Activated CD4-positive, alpha-beta T cell treated with anti-CD3 and anti-CD28 coated beads for 24 hours (primary cell): ENCODE measurements at regions not wholly inside any gene's neighbourhood (a gene's known extent, or its start where the extent isn't known, plus 50 kb on each side); places are given as distances from the start of the nearest gene placed in this dataset.
"Not testable (repeated sequence)": the region's sequence is repeated elsewhere in the genome, so short reads cannot be mapped to it uniquely, and the experiment has no call there.

Source experiments
- DNase-seq, 2 donors: peaks; one replicate each; pipeline ENCODE4 v3.0.0-alpha.2; 2020; ENCODE audit warnings: low read depth in 2 of 2

DNA sequence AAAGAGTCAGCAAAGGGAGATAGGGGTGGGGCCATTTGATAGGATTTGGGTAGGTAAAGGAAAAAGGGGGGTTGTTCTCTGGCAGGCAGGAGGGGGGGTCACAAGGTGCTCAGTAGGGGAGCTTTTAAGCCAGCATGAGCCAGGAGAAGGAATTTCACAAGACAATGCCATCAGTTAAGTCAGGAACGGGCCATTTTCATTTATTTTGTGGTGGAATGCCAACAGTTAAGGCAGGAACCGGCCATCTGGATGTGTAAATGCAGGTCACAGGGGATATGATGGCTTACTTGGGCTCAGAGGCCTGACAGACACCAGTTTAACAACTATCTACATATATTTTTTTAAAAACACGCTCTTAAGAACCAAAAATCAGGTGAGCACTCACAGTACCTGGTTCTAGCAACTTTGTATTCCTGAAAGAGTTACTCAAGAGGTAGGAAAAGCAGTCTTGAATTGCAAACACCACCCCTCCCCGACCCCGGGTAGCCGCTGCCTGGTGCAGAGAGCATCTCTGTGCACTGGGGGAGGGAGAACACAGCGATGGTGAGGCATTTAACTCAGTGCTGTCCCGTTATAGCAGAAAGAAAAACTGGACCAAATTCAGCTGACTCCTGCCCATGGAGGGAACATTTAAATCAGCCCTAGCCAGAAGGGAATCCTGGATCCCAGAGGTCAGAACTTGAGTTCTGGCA lies 414.5 kb upstream of the KLHL29 start:
- DNase-seq: no peak

GRCh38 chr2:22970991-22971390 lies 414.0 kb upstream of the KLHL29 start:
- no peak for DNase-seq

- DNase-seq: no peak
These were observed 403.2 kb upstream of the KLHL29 start for GRCh38 chr2:22981785-22982184.

GRCh38 chr2:22984152-22984551 lies 400.8 kb upstream of the KLHL29 start:
- DNase-seq: not testable (repeated sequence)

- DNase-seq: no peak
These were observed 394.7 kb upstream of the KLHL29 start for GRCh38 chr2:22990246-22990645.

- no peak for DNase-seq
These were observed 393.1 kb upstream of the KLHL29 start for GRCh38 chr2:22991844-22992243.

DNA sequence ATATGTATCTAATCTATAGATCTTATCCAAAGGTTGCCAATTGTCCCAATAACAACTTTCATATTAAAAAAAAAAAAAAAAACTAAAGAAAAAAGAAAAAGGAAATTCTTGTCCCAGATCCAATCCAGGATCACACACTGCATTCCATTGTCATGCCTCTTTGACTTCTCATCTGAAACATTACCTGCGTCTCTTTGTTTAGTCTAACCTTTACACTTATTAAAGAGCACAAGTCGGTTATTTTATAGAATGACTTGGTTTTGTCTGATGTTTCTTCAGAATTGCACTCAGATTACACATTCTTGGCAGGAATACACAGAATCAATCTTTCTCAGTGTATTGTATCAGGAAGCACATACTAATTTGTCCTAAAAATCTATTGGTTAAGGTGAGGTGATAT lies 392.5 kb upstream of the KLHL29 start:
- DNase-seq: no peak

- DNase-seq: no peak
These were observed 391.7 kb upstream of the KLHL29 start for GRCh38 chr2:22993250-22993649.

- DNase-seq: no peak
These were observed 389.4 kb upstream of the KLHL29 start for GRCh38 chr2:22995576-22995975.

DNA sequence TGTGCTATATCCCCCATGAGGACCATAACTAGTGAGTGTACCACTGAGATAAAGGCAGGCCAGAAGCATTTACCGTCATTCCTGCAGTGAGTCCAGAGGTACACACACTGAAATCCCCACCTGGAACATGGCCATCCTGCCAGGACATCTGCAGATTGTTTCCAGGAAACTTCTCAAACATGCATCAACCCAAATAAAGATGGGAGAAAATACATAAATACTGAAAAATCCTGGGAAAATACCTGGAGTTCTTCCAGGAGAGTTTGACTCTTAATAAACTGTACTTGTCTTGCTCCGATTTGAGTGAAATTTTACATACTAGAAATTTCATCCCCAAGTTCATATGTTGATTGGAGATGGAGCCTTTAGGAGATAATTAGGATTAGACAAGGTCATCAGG lies 388.1 kb upstream of the KLHL29 start:
- no peak for DNase-seq

DNA sequence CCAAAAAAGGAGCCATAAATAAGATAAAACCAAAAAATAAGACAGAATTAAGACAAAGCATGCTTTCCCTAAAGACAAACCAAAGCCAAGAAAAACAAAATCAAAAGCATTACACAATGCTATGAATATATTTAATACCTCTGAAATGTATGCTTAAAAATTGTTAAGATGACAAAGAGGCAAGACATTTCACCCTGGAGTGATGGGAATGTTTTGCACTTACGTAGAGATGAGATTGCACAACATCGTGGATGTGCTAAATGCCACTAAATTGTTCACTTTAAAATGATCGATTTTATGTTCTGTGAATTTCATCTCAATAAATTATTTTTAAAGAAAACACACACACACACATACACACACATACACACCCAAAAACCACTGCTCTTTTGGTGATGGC lies 386.6 kb upstream of the KLHL29 start:
- DNase-seq: no peak

GRCh38 chr2:22999951-23000350 lies 385.0 kb upstream of the KLHL29 start:
- no peak for DNase-seq

DNA sequence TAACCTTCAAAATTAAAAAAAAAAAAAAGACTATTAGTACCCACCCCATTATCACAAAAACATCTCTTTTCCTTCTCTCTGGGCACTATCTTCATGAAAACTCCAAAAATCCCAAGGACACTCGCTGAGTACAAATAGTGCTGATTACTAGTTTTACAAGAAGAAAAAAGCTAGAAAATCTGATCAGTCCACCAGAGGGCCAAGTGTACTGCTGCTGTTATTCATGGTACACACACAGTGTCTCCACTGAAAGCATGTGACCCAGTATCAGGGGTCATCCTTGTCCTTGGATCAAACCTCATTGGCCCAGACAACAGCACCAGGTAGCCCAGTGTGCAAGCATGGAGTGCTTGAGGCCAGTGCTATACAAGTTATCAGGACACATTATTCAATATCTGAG lies 382.7 kb upstream of the KLHL29 start:
- DNase-seq: no peak

GRCh38 chr2:23005469-23005868 lies 379.5 kb upstream of the KLHL29 start:
- DNase-seq: no peak

DNA sequence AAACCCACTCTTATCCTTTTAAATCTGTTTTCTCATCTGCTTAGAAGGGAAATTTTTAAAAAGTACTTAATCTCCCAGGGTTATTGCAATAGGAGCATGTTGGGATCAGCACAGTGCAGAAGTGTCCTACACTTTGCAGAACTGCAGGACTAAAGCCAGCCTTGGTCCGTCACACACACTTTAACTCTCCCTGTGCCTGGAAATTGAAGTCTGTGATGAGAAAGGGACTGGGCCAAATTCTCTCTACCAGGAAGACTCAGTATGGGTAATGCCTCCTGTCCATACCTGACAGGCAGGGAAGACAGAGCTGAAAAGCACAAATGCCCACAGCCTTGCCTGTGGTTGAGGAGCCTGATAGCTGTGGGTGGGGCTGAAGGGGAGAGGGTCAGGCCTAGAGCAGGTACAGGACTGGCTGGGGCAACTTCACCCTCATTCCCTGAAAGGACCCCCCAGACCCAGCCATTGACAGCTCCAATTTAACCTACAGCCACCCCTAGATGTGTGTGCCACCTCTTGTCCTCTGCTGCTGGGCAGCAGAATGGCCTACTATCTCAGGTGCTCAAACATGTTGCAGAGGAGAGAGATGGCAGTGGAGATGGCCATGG lies 377.2 kb upstream of the KLHL29 start:
- no peak for DNase-seq

GRCh38 chr2:23008440-23008839 lies 376.5 kb upstream of the KLHL29 start:
- no peak for DNase-seq

DNA sequence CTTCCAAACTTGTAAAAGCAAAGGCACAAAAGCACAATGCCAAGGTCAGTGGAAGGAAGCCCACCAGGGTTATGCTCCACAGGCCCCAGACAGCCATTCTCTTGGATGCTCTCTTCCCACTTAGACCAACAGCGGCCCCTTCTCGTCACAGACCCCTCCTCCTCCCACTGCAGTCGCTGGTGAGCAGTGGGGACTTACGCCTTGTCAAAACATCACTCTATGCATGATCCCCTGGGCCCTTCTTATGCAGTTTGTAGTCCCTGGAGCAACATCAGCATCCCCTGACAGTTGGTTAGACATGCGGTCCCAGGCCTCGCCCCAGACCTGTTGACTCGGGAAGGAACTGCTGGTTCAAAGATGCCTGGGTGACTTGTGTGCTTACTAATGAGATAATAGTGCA lies 376.0 kb upstream of the KLHL29 start:
- DNase-seq: no peak

DNA sequence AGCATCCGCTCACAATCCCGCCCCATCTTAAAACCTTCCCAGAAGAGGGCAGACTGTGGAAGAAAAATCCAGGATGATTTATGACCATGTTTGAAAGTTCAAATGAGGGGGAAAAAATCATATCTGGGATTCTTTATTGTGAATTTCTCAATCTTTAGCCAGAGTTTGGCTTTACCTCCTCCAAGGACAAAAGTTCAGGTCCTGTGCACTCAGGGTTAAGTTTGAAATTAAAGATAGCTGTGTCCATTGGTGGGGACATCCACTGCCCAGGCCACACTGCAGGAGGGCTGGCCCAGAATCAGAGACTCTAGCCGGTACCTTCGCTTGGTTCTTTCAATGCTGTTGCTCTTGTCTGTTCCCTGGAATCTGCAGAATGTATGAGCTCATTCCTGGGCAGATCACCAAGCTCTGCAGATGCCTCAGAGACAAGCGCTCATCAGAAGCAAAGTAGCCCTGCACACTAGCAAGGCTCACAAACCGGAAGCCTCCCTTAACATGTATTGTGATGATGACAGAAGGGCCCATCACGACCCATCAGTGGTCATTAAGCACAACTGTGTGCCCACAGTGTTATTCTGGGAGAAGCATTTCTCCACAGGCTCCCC lies 375.3 kb upstream of the KLHL29 start:
- DNase-seq: no peak

DNA sequence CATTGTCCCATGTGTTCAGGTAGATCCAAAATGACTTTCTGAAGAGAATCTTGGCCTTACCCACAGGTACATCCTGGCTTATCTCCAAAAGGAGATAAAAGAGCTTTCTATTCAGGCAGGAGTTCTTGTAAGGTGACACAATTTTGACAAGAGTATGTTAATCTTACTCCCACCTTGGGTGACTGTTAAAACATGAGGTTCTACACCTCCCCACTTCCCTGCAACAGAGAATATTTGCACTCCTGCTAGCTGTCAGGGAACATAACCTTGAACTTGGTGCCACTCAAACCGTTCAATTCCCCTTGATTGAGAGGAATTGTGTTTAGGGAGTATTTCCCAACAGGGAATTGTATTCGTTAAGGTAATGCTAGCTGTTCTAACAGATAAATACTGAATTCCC lies 372.5 kb upstream of the KLHL29 start:
- no peak for DNase-seq

GRCh38 chr2:23015651-23016200 lies 369.3 kb upstream of the KLHL29 start:
- no peak for DNase-seq

DNA sequence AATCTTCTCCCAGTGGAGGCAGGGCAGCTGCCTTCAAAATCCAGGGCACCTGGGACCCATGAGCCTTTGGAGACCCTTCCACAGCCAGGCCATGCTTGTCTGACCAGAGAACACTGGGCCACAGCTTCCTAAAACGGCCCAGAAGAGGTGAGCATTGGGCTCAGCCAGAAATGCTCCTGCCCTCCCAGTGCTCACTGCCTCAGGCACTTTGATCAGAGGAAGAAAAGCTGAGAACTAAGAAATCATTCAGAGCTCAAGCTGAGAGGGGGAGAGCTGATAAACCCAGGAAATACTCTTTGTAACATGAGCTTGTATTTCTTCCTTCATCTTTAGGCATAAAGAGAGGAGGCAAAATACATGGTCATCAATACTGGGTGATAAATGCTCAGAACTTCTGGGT lies 365.5 kb upstream of the KLHL29 start:
- DNase-seq: no peak

DNA sequence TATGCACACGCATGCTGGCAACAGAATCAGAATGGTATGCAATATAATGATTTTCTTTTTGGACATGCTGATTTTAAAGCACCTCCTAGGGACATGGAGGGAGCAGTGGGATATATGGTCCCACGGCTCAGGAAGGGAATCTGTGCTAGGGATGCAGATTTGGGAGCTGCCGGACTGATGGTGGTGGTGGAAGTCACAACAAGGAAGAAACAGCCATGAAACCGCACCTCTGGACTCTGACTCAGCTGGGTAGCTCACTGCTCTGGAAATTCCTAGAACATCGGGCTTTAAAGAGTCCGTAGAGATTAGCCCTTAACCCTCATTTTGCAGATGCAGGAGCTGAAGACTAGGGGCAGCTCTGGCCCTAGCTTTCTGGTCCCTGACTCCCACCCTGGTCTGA lies 364.3 kb upstream of the KLHL29 start:
- no peak for DNase-seq
